ENCODE measurements at regions not wholly inside any gene's neighbourhood (a gene's known extent, or its start where the extent isn't known, plus 50 kb on each side); places are given as distances from the start of the nearest gene placed in this dataset.

DNA sequence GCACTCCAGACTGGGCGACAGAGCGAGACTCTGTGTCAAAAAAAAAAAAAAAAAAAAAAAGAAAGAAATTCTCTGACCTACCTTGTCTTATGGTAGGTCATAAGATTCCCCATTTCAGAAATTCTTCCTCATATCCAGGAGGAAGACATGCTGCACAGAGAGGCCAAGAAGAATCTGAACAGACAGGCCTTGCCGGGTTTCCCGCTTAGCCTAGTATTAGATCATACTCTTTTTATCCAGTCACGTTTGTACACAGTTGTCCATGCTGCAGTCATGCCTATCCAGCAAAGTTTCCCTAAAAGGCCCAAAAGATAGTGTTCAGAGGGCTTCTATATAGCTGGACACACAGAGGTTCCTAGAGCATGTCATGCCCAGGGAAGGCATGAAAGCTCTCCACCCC lies 93.6 kb upstream of the CHODL start:
- no peak for TF ChIP-seq CTCF (IDR thresholded peaks at IDR 0.05)
- intact Hi-C loops (cut with DNase I) = no loop called here
- Histone ChIP-seq H3K27ac (no peak overlapping the region), H3K27me3 (no peaks in the 10 kb centered on the region), H3K9me3 (peaks cover 0 to 9% (median 0%) of the 10 kb centered on the region in 11 donors), H3K36me3 (no peaks in the 10 kb centered on the region), H3K4me1 (peaks cover 0 to 9% (median 0%) of the 10 kb centered on the region in 9 donors), H3K4me3 (no peak overlapping the region)
- no peak for ATAC-seq
- no peak for DNase-seq
- 97% methylated on average over 5 of the region's 5 CpGs for WGBS, 2 donors

DNA sequence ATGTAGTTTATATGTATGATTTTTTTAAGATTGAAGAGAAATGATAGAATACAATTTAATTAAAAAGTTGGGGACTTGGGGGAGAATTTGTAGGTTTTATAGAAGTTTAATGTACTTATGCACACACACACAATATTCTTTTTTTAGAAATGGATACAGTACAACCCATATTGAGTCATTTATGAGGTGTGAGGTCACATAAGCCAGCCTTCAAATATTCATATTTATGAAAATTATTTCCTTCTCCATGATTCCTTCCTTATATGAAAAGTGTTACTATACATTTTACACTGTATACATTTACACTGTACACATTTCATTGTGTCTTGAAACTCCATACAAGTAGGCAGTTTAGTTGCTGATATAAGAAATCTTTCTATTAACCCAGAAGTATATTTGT lies 96.2 kb upstream of the CHODL start:
- Histone ChIP-seq H3K36me3 (no peaks in the 10 kb centered on the region), H3K9me3 (peaks cover 0 to 5% (median 0%) of the 10 kb centered on the region in 11 donors), H3K27me3 (no peaks in the 10 kb centered on the region), H3K4me1 (no peaks in the 10 kb centered on the region), H3K27ac (no peak overlapping the region), H3K4me3 (no peak overlapping the region)
- ATAC-seq (no peak), DNase-seq (no peak)
- intact Hi-C loops (cut with DNase I) = no loop called here
- no peak for TF ChIP-seq CTCF (IDR thresholded peaks at IDR 0.05)

DNA sequence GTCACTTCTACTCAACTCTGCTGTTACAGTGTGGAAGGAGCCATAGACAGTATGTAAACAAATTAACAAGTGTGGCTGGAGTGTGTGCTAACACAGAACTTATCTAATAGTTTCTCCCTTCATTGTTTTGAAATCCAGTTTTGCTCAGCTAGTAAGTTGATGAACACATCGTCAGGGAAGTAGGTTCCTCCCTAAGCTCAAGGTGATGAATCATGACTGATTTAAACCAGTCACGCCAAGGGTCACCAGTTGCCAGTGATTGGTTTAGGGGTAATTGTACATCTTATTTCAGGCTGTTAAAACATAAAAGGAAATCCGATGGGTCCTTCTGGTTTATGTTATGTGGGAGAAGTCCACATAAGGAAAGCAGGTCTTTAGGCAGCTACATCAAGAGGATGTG lies 97.0 kb upstream of the CHODL start:
- Histone ChIP-seq H3K36me3 (no peaks in the 10 kb centered on the region), H3K9me3 (peaks cover 0 to 2% (median 0%) of the 10 kb centered on the region in 11 donors), H3K4me1 (no peaks in the 10 kb centered on the region), H3K4me3 (no peak overlapping the region), H3K27me3 (no peaks in the 10 kb centered on the region), H3K27ac (no peak overlapping the region)
- DNase-seq = no peak
- intact Hi-C loops (cut with DNase I) = no loop called here
- 40 to 52% methylated on average over 3 of the region's 3 CpGs for WGBS, 2 donors
- no peak for TF ChIP-seq CTCF (IDR thresholded peaks at IDR 0.05)
- ATAC-seq = no peak

DNA sequence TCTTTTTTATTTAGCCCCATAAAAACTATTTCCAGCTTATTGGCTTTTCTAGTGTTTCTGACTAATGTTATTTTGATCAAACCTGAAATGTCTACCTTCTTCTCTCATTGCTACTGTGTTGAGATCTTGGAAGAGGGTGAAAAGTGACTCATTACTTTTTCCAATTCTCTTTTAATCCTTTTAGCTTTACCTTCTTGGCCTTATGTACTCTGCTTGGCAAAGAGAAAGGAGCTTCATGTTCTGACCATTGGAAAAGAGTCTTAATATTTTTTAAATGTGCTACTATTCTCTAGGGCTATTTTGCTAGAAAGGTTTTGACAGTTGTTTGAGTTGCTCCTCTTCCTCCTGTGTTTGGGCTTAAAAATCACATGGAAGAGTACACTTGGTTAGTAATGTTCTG lies 97.8 kb upstream of the CHODL start:
- Histone ChIP-seq H3K36me3 (no peaks in the 10 kb centered on the region), H3K9me3 (peaks cover 0 to 2% (median 0%) of the 10 kb centered on the region in 11 donors), H3K4me1 (no peaks in the 10 kb centered on the region), H3K27me3 (no peaks in the 10 kb centered on the region), H3K4me3 (no peak overlapping the region), H3K27ac (no peak overlapping the region)
- DNase-seq = no peak
- ATAC-seq = no peak
- TF ChIP-seq CTCF (IDR thresholded peaks at IDR 0.05) = no peak
- intact Hi-C loops (cut with DNase I) = no loop called here

- Histone ChIP-seq H3K4me3 (no peak overlapping the region), H3K27me3 (no peaks in the 10 kb centered on the region), H3K27ac (no peak overlapping the region), H3K9me3 (no peaks in the 10 kb centered on the region), H3K36me3 (no peaks in the 10 kb centered on the region), H3K4me1 (no peaks in the 10 kb centered on the region)
- WGBS, 2 donors = 87 to 92% methylated on average over 3 of the region's 3 CpGs
- no peak for TF ChIP-seq CTCF (IDR thresholded peaks at IDR 0.05)
- no peak for DNase-seq
- intact Hi-C loops (cut with DNase I) = no loop called here
- no peak for ATAC-seq
Measured at GRCh38 chr21:18144339-18144738, 100.3 kb upstream of the CHODL start.
